ENCODE measurements at regions not wholly inside any gene's neighbourhood (a gene's known extent, or its start where the extent isn't known, plus 50 kb on each side); places are given as distances from the start of the nearest gene placed in this dataset.

DNA sequence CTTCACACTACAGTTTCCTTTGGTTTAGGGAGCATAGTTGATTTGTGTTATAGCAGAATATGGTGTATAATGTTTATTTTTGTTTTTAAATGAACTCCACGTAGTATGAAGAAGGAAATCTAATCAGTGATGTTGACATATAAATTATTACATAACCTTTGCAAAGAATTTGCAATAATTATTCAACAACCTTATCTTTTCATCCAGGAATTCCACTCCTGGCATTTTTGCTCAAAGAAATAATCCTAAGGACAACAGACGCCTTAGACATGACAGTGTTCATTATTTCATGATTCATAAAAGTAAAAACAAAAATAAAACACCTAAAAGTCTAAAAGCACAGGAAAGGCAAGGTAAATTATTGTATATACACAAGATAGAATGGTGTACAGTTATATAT is 229.2 kb downstream of the EPM2A start:
- ChIA-PET CTCF (no interaction called here), POLR2A (no interaction called here)
- H3K4me1 Mint-ChIP-seq: peaks cover 7% of the 10 kb centered on the region
- no peak for DNase-seq (ENCODE audit: low spot score)
- H3K27ac Mint-ChIP-seq: no peak overlapping the region
- H3K27me3 Mint-ChIP-seq (ENCODE audit: low read depth): peaks cover 5% of the 10 kb centered on the region
- TF ChIP-seq, protein P1, sequence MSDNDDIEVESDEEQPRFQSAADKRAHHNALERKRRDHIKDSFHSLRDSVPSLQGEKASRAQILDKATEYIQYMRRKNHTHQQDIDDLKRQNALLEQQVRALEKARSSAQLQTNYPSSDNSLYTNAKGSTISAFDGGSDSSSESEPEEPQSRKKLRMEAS (CRISPR knock-in tag; IDR thresholded peaks at IDR 0.05): no peak
- TF ChIP-seq, protein P2, sequence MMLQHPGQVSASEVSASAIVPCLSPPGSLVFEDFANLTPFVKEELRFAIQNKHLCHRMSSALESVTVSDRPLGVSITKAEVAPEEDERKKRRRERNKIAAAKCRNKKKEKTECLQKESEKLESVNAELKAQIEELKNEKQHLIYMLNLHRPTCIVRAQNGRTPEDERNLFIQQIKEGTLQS (CRISPR knock-in tag; conservative IDR thresholded peaks at IDR 0.05): no peak
- TF ChIP-seq, protein P3, sequence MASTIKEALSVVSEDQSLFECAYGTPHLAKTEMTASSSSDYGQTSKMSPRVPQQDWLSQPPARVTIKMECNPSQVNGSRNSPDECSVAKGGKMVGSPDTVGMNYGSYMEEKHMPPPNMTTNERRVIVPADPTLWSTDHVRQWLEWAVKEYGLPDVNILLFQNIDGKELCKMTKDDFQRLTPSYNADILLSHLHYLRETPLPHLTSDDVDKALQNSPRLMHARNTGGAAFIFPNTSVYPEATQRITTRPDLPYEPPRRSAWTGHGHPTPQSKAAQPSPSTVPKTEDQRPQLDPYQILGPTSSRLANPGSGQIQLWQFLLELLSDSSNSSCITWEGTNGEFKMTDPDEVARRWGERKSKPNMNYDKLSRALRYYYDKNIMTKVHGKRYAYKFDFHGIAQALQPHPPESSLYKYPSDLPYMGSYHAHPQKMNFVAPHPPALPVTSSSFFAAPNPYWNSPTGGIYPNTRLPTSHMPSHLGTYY (CRISPR knock-in tag; IDR thresholded peaks at IDR 0.05): no peak
- no peak overlapping the region for H3K4me3 Mint-ChIP-seq
- H3K9me3 Mint-ChIP-seq: peaks cover 14% of the 10 kb centered on the region
- peaks cover 5% of the 10 kb centered on the region for H3K36me3 Mint-ChIP-seq
- no peak for ATAC-seq

DNA sequence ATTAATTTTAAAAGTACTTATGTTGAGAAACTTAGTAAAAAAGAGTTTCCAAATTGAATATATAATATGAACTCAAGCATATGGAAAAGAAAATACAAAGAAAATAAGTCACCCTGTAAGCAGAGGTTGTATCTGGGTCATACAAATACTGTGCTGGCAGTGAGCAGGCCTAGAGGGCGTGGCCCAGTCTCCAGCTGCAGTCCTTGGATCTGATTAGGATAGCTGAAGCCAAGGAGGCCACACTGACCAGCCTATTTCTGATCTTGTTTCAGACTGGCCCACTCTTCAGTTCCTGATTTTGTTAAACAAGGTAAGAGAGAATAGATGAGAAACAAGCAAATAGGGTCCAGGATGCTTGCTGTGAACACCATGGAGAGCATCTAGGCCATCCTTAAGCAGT is 228.8 kb downstream of the EPM2A start:
- no peak overlapping the region for H3K27ac Mint-ChIP-seq
- ChIA-PET POLR2A (no interaction called here), CTCF (no interaction called here)
- ATAC-seq: no peak
- peaks cover 10% of the 10 kb centered on the region for H3K27me3 Mint-ChIP-seq (ENCODE audit: low read depth)
- peaks cover 7% of the 10 kb centered on the region for H3K4me1 Mint-ChIP-seq
- no peak overlapping the region for H3K4me3 Mint-ChIP-seq
- H3K36me3 Mint-ChIP-seq: peaks cover 5% of the 10 kb centered on the region
- TF ChIP-seq, protein P4, sequence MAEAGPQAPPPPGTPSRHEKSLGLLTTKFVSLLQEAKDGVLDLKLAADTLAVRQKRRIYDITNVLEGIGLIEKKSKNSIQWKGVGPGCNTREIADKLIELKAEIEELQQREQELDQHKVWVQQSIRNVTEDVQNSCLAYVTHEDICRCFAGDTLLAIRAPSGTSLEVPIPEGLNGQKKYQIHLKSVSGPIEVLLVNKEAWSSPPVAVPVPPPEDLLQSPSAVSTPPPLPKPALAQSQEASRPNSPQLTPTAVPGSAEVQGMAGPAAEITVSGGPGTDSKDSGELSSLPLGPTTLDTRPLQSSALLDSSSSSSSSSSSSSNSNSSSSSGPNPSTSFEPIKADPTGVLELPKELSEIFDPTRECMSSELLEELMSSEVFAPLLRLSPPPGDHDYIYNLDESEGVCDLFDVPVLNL (CRISPR knock-in tag; IDR thresholded peaks at IDR 0.05; ENCODE audit: borderline replicate concordance, low read depth): no peak
- TF ChIP-seq, protein P5, sequence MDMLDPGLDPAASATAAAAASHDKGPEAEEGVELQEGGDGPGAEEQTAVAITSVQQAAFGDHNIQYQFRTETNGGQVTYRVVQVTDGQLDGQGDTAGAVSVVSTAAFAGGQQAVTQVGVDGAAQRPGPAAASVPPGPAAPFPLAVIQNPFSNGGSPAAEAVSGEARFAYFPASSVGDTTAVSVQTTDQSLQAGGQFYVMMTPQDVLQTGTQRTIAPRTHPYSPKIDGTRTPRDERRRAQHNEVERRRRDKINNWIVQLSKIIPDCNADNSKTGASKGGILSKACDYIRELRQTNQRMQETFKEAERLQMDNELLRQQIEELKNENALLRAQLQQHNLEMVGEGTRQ (CRISPR knock-in tag; IDR thresholded peaks at IDR 0.05): no peak
- TF ChIP-seq ELF4 (CRISPR knock-in tag; IDR thresholded peaks at IDR 0.05; ENCODE audit: low read depth) (no peak), ZNF423 (CRISPR knock-in tag; IDR thresholded peaks at IDR 0.05) (no peak), ZNF232 (CRISPR knock-in tag; IDR thresholded peaks at IDR 0.05) (no peak), ATF1 (CRISPR knock-in tag; IDR thresholded peaks at IDR 0.05) (no peak), CREM (CRISPR knock-in tag; IDR thresholded peaks at IDR 0.05) (no peak), GTF2I (CRISPR knock-in tag; conservative IDR thresholded peaks at IDR 0.05) (no peak), ZNF396 (CRISPR knock-in tag; IDR thresholded peaks at IDR 0.05; ENCODE audit: borderline replicate concordance) (no peak), GRHL2 (CRISPR knock-in tag; IDR thresholded peaks at IDR 0.05; ENCODE audit: insufficient replicate concordance, severe bottlenecking) (no peak), SMAD4 (CRISPR knock-in tag; IDR thresholded peaks at IDR 0.05) (no peak), GABPB1 (CRISPR knock-in tag; IDR thresholded peaks at IDR 0.05) (no peak), EMX1 (CRISPR knock-in tag; IDR thresholded peaks at IDR 0.05) (no peak)
- TF ChIP-seq, protein P2 (CRISPR knock-in tag; conservative IDR thresholded peaks at IDR 0.05): no peak
- TF ChIP-seq, protein P6, sequence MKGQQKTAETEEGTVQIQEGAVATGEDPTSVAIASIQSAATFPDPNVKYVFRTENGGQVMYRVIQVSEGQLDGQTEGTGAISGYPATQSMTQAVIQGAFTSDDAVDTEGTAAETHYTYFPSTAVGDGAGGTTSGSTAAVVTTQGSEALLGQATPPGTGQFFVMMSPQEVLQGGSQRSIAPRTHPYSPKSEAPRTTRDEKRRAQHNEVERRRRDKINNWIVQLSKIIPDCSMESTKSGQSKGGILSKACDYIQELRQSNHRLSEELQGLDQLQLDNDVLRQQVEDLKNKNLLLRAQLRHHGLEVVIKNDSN (CRISPR knock-in tag; IDR thresholded peaks at IDR 0.05): no peak
- TF ChIP-seq, protein P7, sequence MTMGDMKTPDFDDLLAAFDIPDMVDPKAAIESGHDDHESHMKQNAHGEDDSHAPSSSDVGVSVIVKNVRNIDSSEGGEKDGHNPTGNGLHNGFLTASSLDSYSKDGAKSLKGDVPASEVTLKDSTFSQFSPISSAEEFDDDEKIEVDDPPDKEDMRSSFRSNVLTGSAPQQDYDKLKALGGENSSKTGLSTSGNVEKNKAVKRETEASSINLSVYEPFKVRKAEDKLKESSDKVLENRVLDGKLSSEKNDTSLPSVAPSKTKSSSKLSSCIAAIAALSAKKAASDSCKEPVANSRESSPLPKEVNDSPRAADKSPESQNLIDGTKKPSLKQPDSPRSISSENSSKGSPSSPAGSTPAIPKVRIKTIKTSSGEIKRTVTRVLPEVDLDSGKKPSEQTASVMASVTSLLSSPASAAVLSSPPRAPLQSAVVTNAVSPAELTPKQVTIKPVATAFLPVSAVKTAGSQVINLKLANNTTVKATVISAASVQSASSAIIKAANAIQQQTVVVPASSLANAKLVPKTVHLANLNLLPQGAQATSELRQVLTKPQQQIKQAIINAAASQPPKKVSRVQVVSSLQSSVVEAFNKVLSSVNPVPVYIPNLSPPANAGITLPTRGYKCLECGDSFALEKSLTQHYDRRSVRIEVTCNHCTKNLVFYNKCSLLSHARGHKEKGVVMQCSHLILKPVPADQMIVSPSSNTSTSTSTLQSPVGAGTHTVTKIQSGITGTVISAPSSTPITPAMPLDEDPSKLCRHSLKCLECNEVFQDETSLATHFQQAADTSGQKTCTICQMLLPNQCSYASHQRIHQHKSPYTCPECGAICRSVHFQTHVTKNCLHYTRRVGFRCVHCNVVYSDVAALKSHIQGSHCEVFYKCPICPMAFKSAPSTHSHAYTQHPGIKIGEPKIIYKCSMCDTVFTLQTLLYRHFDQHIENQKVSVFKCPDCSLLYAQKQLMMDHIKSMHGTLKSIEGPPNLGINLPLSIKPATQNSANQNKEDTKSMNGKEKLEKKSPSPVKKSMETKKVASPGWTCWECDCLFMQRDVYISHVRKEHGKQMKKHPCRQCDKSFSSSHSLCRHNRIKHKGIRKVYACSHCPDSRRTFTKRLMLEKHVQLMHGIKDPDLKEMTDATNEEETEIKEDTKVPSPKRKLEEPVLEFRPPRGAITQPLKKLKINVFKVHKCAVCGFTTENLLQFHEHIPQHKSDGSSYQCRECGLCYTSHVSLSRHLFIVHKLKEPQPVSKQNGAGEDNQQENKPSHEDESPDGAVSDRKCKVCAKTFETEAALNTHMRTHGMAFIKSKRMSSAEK (CRISPR knock-in tag; IDR thresholded peaks at IDR 0.05; ENCODE audit: borderline replicate concordance): no peak
- TF ChIP-seq, protein P8, sequence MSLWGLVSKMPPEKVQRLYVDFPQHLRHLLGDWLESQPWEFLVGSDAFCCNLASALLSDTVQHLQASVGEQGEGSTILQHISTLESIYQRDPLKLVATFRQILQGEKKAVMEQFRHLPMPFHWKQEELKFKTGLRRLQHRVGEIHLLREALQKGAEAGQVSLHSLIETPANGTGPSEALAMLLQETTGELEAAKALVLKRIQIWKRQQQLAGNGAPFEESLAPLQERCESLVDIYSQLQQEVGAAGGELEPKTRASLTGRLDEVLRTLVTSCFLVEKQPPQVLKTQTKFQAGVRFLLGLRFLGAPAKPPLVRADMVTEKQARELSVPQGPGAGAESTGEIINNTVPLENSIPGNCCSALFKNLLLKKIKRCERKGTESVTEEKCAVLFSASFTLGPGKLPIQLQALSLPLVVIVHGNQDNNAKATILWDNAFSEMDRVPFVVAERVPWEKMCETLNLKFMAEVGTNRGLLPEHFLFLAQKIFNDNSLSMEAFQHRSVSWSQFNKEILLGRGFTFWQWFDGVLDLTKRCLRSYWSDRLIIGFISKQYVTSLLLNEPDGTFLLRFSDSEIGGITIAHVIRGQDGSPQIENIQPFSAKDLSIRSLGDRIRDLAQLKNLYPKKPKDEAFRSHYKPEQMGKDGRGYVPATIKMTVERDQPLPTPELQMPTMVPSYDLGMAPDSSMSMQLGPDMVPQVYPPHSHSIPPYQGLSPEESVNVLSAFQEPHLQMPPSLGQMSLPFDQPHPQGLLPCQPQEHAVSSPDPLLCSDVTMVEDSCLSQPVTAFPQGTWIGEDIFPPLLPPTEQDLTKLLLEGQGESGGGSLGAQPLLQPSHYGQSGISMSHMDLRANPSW (CRISPR knock-in tag; conservative IDR thresholded peaks at IDR 0.05; ENCODE audit: low read depth): no peak
- H3K9me3 Mint-ChIP-seq: peaks cover 14% of the 10 kb centered on the region
- DNase-seq (ENCODE audit: low spot score): no peak

Measured in WTC11 (cell line).